Right cardiac atrium (tissue), 5 donors: ENCODE measurements at regions not wholly inside any gene's neighbourhood (a gene's known extent, or its start where the extent isn't known, plus 50 kb on each side); places are given as distances from the start of the nearest gene placed in this dataset.
"Not testable (repeated sequence)": the region's sequence is repeated elsewhere in the genome, so short reads cannot be mapped to it uniquely, and the experiment has no call there.

Experiments
- ATAC-seq, 2 donors: fragments of 200-7000 bp; cut with Tn5 transposase; one replicate each; pipeline versions ENCODE4 v1.8.0 to v1.9.1; 2020; ENCODE audit warnings: moderate library complexity in 2 of 2, mild to moderate bottlenecking in 1 of 2
- DNase-seq, 3 donors: peaks; one replicate each; pipeline ENCODE4 v3.0.0-alpha.2; 2020
- H3K27ac ChIP-seq: one replicate; pipeline ENCODE4 v1.5.1; 2013; ENCODE audit warnings: mild to moderate bottlenecking, low read length, control low read depth, moderate library complexity
- H3K27me3 ChIP-seq: one replicate; pipeline ENCODE4 v1.6.1; 2013; ENCODE audit not compliant: control insufficient read depth, insufficient read depth
- H3K4me1 ChIP-seq: one replicate; pipeline ENCODE4 v1.6.1; 2013; ENCODE audit warnings: low read length; ENCODE audit not compliant: control insufficient read depth, insufficient read depth
- H3K4me3 ChIP-seq: one replicate; pipeline ENCODE4 v1.5.1; 2013; ENCODE audit warnings: low read length, control low read depth
- H3K9me3 ChIP-seq: one replicate; pipeline ENCODE4 v1.6.1; 2013; ENCODE audit warnings: low read length; ENCODE audit not compliant: control insufficient read depth
- WGBS: extraction: QIAGEN DNeasy Blood & Tissue Kit; methylation state at CpG from one replicate; pipeline ENCODE4 v1.1.7; 2013; 5-methylcytosine and 5-hydroxymethylcytosine counted together
- intact Hi-C, 4 donors: fragments of 100-400 bp; cut with DNase I; formaldehyde crosslinking; loops; one replicate each; pipeline versions ENCODE4 v1.11.0 to v1.14.0; 2022 to 2023
- donor health status: healthy with polysubstance abuse.
- donor health status: DM: no; HTN: yes; CAD: no.
- donor health status: DM: no; HTN: no; CAD: no.
- donor health status: DM: no; HTN: yes; CAD: no; lungs with severe emphysema.
- donor health status: DM: yes; HTN: yes; CAD: no.

DNA sequence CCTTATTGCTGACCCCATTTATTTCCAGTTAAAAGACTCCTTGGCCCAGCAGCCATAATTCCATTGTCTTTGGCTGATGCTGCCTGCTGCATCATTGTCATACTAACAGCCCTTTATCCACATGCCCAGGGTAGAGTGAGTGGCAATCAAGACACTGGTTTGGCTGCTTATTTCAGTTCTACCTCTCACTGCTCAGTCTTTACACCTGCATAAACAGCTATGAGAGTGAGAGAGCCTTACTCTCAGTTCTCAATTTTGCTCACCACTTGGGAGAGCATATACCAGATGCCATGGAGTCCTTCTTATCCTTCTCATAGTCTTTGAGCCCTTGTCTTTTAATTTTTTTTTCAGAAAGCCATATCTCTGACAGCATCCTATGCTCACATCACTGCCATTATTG, 596.9 kb upstream of the CYLC2 start:
- DNase-seq (no peak), ATAC-seq (no peak)
- H3K4me1 ChIP-seq, result no peaks in the 10 kb centered on the region
- no peaks in the 10 kb centered on the region for H3K9me3 ChIP-seq
- H3K27ac ChIP-seq, result no peak overlapping the region
- H3K4me3 ChIP-seq, result no peak overlapping the region
- H3K27me3 ChIP-seq, result no peaks in the 10 kb centered on the region
- intact Hi-C loops, result no loop called here

- WGBS, result 89% methylated on average over 2 of the region's 2 CpGs
- H3K27me3 ChIP-seq, DNase-seq, H3K4me3 ChIP-seq, H3K4me1 ChIP-seq, H3K27ac ChIP-seq, intact Hi-C loops, H3K9me3 ChIP-seq, ATAC-seq: not testable (repeated sequence)
Measured at GRCh38 chr9:102385620-102386019, 609.5 kb upstream of the CYLC2 start.

- no peak for DNase-seq
- 64% methylated on average over 6 of the region's 6 CpGs for WGBS
Measured at GRCh38 chr9:102362470-102363132, 624.2 kb upstream of the GRIN3A start.

GRCh38 chr9:102360846-102361245, 622.4 kb upstream of the GRIN3A start:
- Histone ChIP-seq H3K27me3 (no peaks in the 10 kb centered on the region), H3K4me3 (no peak overlapping the region), H3K4me1 (no peaks in the 10 kb centered on the region), H3K27ac (no peak overlapping the region), H3K9me3 (no peaks in the 10 kb centered on the region)
- 82% methylated on average over 1 of the region's 1 CpG for WGBS
- DNase-seq, result no peak
- ATAC-seq, result no peak
- intact Hi-C loops, result no loop called here

More at GRCh38 chr9:102362470-102363132, 624.2 kb upstream of the GRIN3A start:
- Histone ChIP-seq H3K27ac (no peak overlapping the region), H3K4me3 (no peak overlapping the region), H3K9me3 (no peaks in the 10 kb centered on the region), H3K27me3 (no peaks in the 10 kb centered on the region), H3K4me1 (no peaks in the 10 kb centered on the region)
- no peak for ATAC-seq
- intact Hi-C loops, result no loop called here

GRCh38 chr9:102355982-102356381, 617.5 kb upstream of the GRIN3A start:
- intact Hi-C loops, result no loop called here
- WGBS, result 79% methylated on average over 5 of the region's 5 CpGs
- H3K4me1 ChIP-seq, result no peaks in the 10 kb centered on the region
- no peak for DNase-seq
- no peak overlapping the region for H3K27ac ChIP-seq
- H3K9me3 ChIP-seq, result no peaks in the 10 kb centered on the region
- no peaks in the 10 kb centered on the region for H3K27me3 ChIP-seq
- ATAC-seq, result no peak
- no peak overlapping the region for H3K4me3 ChIP-seq

DNA sequence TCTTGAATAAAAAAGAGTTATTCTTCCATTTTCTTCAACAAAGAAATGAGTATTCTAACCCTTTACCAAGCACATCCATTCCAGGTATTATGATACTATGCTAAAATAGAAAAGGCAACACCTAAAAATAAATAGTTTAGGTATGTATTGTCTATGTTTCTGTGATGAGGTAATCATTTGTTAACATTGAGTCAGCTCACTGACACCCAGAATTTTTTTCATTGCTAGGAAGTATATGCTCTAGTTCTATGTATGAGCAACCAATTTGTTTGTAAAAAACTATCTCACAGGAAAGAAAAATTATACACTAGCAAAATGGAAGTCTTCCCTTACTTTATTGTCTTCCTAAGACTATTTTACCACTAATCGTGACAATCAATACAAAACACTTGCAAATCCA, 615.6 kb upstream of the GRIN3A start:
- no peak overlapping the region for H3K27ac ChIP-seq
- no peaks in the 10 kb centered on the region for H3K27me3 ChIP-seq
- no peaks in the 10 kb centered on the region for H3K9me3 ChIP-seq
- intact Hi-C loops, result no loop called here
- DNase-seq (no peak), ATAC-seq (no peak)
- no peak overlapping the region for H3K4me3 ChIP-seq
- 89% methylated on average over 1 of the region's 1 CpG for WGBS
- no peaks in the 10 kb centered on the region for H3K4me1 ChIP-seq

DNA sequence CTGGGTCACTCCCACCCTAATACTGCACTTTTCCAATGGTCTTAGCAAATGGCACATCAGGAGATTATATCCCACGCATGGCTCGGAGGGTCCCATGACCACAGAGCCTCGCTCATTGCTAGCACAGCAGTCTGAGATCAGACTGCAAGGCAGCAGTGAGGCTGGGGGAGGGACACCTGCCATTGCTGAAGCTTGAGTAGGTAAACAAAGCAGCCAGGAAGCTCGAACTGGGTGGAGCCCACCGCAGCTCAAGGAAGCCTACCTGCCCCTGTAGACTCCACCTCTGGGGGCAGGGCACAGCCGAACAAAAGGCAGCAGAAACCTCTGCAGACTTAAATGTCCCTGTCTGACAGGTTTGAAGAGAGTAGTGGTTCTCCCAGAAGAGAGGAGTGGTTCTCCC, 599.0 kb upstream of the GRIN3A start:
- DNase-seq, ATAC-seq, intact Hi-C loops: not testable (repeated sequence)

GRCh38 chr9:102309379-102309778, 570.9 kb upstream of the GRIN3A start:
- Histone ChIP-seq H3K27ac (no peak overlapping the region), H3K4me3 (no peak overlapping the region), H3K27me3 (no peaks in the 10 kb centered on the region), H3K9me3 (peaks cover 3% of the 10 kb centered on the region), H3K4me1 (no peaks in the 10 kb centered on the region)
- intact Hi-C loops, result no loop called here
- ATAC-seq, result no peak
- 91% methylated on average over 1 of the region's 1 CpG for WGBS
- no peak for DNase-seq

More for the DNA sequence above, 599.0 kb upstream of the GRIN3A start:
- not testable (repeated sequence) for H3K27ac ChIP-seq, H3K4me1 ChIP-seq, H3K27me3 ChIP-seq, H3K9me3 ChIP-seq, H3K4me3 ChIP-seq
- 81% methylated on average over 6 of the region's 6 CpGs for WGBS

DNA sequence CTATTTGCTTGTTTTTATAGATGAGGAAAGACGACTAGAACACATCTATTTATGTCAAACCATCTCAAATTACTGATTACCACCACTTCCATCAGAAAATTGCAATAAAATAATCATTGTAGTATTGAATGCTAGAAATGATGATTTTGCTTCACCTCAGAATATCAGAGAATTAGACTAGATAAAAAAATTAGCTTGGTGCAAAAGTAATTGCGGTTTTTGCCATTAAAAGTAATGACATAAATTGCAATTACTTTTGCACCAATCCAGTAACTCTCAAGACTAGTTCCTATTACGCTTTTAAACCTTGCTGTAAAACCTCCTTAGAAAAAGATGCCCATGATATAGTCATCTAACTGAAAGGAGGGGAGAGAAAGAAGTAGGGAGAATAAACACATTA, 556.7 kb upstream of the GRIN3A start:
- Histone ChIP-seq H3K4me3 (no peak overlapping the region), H3K27ac (no peak overlapping the region), H3K9me3 (no peaks in the 10 kb centered on the region), H3K27me3 (no peaks in the 10 kb centered on the region), H3K4me1 (no peaks in the 10 kb centered on the region)
- DNase-seq, result no peak
- 73% methylated on average over 3 of the region's 3 CpGs for WGBS
- intact Hi-C loops, result no loop called here
- no peak for ATAC-seq

DNA sequence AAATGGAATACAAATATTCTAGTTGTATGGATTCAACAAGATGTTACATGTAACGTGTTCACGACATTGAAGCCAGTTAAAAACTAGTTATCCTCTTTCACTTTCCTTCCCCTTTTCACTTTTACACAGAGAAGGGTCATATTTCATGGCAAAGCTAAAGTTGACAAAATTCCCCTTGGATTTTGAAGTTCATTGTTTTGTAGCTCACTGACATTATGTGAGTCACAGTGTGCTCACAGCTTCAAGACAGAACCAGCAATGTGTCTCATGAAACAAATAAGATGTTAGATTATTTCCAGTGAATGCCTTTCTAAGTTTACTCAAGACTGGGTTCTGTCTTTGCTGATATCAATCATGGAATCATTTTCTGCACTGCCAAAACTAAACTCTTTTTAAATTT, 535.5 kb upstream of the GRIN3A start:
- intact Hi-C loops, result no loop called here
- ATAC-seq (no peak), DNase-seq (no peak)
- no peaks in the 10 kb centered on the region for H3K27me3 ChIP-seq
- no peaks in the 10 kb centered on the region for H3K9me3 ChIP-seq
- no peak overlapping the region for H3K4me3 ChIP-seq
- no peak overlapping the region for H3K27ac ChIP-seq
- no peaks in the 10 kb centered on the region for H3K4me1 ChIP-seq
- WGBS, result 55% methylated on average over 2 of the region's 2 CpGs

- H3K4me1 ChIP-seq, result no peaks in the 10 kb centered on the region
- intact Hi-C loops, result no loop called here
- no peaks in the 10 kb centered on the region for H3K9me3 ChIP-seq
- no peaks in the 10 kb centered on the region for H3K27me3 ChIP-seq
- H3K27ac ChIP-seq, result no peak overlapping the region
- DNase-seq (no peak), ATAC-seq (no peak)
- no peak overlapping the region for H3K4me3 ChIP-seq
- WGBS, result 58% methylated on average over 3 of the region's 3 CpGs
Measured at GRCh38 chr9:102253099-102253498, 514.7 kb upstream of the GRIN3A start.

DNA sequence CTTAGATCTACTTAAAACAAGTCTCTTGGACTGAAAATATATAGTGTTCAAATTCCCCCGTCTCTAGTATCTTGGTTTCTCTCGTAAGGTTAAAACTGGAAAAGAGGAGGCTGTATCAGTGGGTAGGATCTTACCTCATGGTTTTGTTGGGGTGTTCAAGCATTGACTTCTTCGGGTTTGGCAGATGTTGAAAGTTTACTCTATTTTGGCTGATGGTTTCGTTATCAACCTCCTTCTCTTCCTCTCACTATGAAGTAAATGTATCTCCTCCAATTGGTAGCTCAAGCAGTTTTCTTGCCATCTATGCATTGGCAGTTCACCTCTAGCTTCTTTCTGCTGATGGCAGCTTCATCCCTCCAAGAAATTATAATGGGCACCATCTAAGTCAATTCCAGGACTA, 506.5 kb upstream of the GRIN3A start:
- WGBS, result 82% methylated on average over 4 of the region's 4 CpGs
- no peaks in the 10 kb centered on the region for H3K9me3 ChIP-seq
- DNase-seq, result no peak
- no peak for ATAC-seq
- intact Hi-C loops, result no loop called here
- H3K27ac ChIP-seq, result no peak overlapping the region
- no peaks in the 10 kb centered on the region for H3K27me3 ChIP-seq
- no peak overlapping the region for H3K4me3 ChIP-seq
- no peaks in the 10 kb centered on the region for H3K4me1 ChIP-seq
